T-cell (primary cell): ENCODE measurements at regions not wholly inside any gene's neighbourhood (a gene's known extent, or its start where the extent isn't known, plus 50 kb on each side); places are given as distances from the start of the nearest gene placed in this dataset.

Experiments used
- ATAC-seq, 4 experiments: fragments of 200-7000 bp in 3 of 4; fragments of 150-1000 bp in 1 of 4; cut with Tn5 transposase; replicated peaks in 1 of 4; 1 replicate in 3 of 4; 2 replicates in 1 of 4; pipeline ENCODE4 v1.10.0; 2021; ENCODE audit warnings: moderate library complexity in 3 of 4, mild to moderate bottlenecking in 2 of 4, moderate number of reproducible peaks in 1 of 4
- CTCF ChIA-PET, 2 donors: fragments of 300-600 bp; sonication (Branson Sonifier 250); formaldehyde crosslinking; loops; one replicate each; lab custom pipeline; 2022; ENCODE audit warnings: antibody characterized with exemption in 2 of 2; lab: Charles Lee
- POLR2A ChIA-PET, 2 donors: fragments of 300-600 bp; sonication (Branson Sonifier 250); formaldehyde crosslinking; loops; one replicate each; lab custom pipeline; 2022; ENCODE audit warnings: antibody characterized with exemption in 2 of 2; lab: Charles Lee
- DNase-seq, 35 experiments: peaks; one replicate each; pipeline versions ENCODE4 v3.0.0 to v3.0.0-alpha.2; 2013 to 2023
- H3K27ac ChIP-seq: one replicate; pipeline ENCODE4 v1.5.1; 2013; ENCODE audit warnings: low read length
- H3K27me3 ChIP-seq, 2 experiments: replicated peaks in 1 of 2; 1 replicate in 1 of 2; 2 replicates in 1 of 2; pipeline versions ENCODE4 v1.6.1 to v1.7.0; 2013; ENCODE audit warnings: low read length in 1 of 2, mixed read lengths in 1 of 2; ENCODE audit not compliant: control insufficient read depth in 2 of 2, insufficient read depth in 2 of 2; ENCODE audit errors: extremely low read depth in 1 of 2
- H3K36me3 ChIP-seq, 2 donors: 1 replicate in 1 of 2; 2 replicates in 1 of 2; pipeline versions ENCODE4 v1.6.1 to v1.7.0; 2013; ENCODE audit warnings: low read length in 1 of 2; ENCODE audit not compliant: control insufficient read depth in 2 of 2, insufficient read depth in 1 of 2; ENCODE audit errors: extremely low read depth in 1 of 2
- H3K4me1 ChIP-seq, 2 experiments: 1 replicate in 1 of 2; 2 replicates in 1 of 2; pipeline versions ENCODE4 v1.6.1 to v1.7.0; 2013; ENCODE audit warnings: low read length in 2 of 2, mixed read lengths in 1 of 2; ENCODE audit not compliant: insufficient read depth in 2 of 2, control insufficient read depth in 1 of 2; ENCODE audit errors: extremely low read depth in 1 of 2
- H3K4me3 ChIP-seq, 2 donors: 1 replicate in 1 of 2; 2 replicates in 1 of 2; pipeline versions ENCODE4 v1.5.1 to v1.7.0; 2013; ENCODE audit warnings: mild to moderate bottlenecking in 2 of 2, low read length in 1 of 2, moderate library complexity in 1 of 2; ENCODE audit not compliant: control insufficient read depth in 1 of 2; ENCODE audit errors: extremely low read depth in 1 of 2
- H3K9me3 ChIP-seq: 2 replicates; pipeline ENCODE4 v1.7.0; 2013
- H3K27ac Mint-ChIP-seq, 2 donors: one replicate each; pipeline ENCODE4 v1.8.0; 2020 to 2021; ENCODE audit warnings: mild to moderate bottlenecking in 2 of 2, mixed read lengths in 2 of 2
- H3K27me3 Mint-ChIP-seq, 2 donors: one replicate each; pipeline ENCODE4 v1.8.0; 2021 to 2022; ENCODE audit warnings: mixed read lengths in 2 of 2
- H3K36me3 Mint-ChIP-seq: one replicate; pipeline ENCODE4 v1.8.0; 2021; ENCODE audit warnings: mixed read lengths
- H3K4me1 Mint-ChIP-seq, 3 donors: one replicate each; pipeline ENCODE4 v1.8.0; 2020 to 2022; ENCODE audit warnings: mixed read lengths in 3 of 3, mild to moderate bottlenecking in 1 of 3
- H3K4me3 Mint-ChIP-seq, 3 donors: one replicate each; pipeline ENCODE4 v1.8.0; 2020 to 2022; ENCODE audit warnings: mild to moderate bottlenecking in 3 of 3, mixed read lengths in 3 of 3, moderate library complexity in 3 of 3
- H3K9me3 Mint-ChIP-seq, 3 donors: one replicate each; pipeline ENCODE4 v1.8.0; 2020 to 2022; ENCODE audit warnings: mixed read lengths in 3 of 3
- WGBS: methylation state at CpG from one replicate; pipeline ENCODE4 v1.1.5; 2013; ENCODE audit warnings: missing lambda C conversion rate; ENCODE audit not compliant: insufficient coverage; 5-methylcytosine and 5-hydroxymethylcytosine counted together

DNA sequence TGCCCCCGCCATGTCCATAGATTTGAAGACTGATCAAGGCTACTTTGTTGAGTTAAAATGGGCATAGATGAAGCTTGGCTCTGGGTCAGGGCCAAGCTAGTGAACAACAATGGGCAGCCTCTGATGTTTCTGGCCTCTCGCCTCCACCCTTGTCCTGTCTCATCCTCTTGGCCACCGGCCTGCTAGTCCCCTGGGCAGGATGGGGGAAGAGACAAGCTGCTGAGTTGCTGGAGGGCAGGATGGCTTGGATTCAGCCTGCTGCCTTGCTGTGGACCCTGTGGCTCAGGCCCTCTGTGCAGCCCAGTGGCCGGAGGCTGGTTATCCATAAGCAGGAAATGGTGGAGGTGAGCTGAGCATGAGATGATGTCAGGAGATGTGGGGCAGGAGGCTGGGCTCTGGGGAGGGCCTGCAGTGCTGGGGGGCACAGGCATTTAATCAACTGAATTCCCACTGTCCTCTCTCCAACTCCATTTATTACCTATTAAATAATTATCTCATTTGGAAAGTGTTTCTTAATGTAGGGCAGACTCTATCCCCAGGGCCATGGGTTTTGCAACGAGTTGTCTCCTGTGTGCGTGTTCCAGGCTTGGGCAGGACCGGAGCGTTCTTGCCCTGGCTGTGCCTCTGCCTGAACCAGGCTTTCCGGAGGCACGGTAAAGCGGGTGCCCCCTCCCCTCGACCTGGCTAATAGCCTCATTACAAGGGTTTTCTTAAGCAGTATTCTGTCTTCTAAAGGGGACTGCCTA is 122.9 kb downstream of the GLI2 start:
- ATAC-seq (no peak), DNase-seq (no peak)
- Histone ChIP-seq H3K27ac (no peak overlapping the region), H3K4me3 (no peak overlapping the region), H3K9me3 (no peaks in the 10 kb centered on the region), H3K27me3 (peaks cover 0 to 7% of the 10 kb centered on the region in 2 experiments), H3K36me3 (no peaks in the 10 kb centered on the region), H3K4me1 (no peaks in the 10 kb centered on the region)
- Mint-ChIP-seq H3K4me1 (no peaks in the 10 kb centered on the region), H3K27me3 (peaks cover 0 to 5% of the 10 kb centered on the region in 2 donors), H3K9me3 (no peaks in the 10 kb centered on the region), H3K27ac (no peak overlapping the region), H3K4me3 (no peak overlapping the region), H3K36me3 (no peaks in the 10 kb centered on the region)
- ChIA-PET CTCF (no interaction called here), POLR2A (no interaction called here)
- WGBS: 93% methylated on average over 9 of the region's 12 CpGs

GRCh38 chr2:120859128-120859527 is 123.5 kb downstream of the GLI2 start:
- ChIA-PET POLR2A (no interaction called here), CTCF (no interaction called here)
- Histone ChIP-seq H3K4me3 (no peak overlapping the region), H3K9me3 (no peaks in the 10 kb centered on the region), H3K4me1 (no peaks in the 10 kb centered on the region), H3K27me3 (peaks cover 0 to 7% of the 10 kb centered on the region in 2 experiments), H3K36me3 (no peaks in the 10 kb centered on the region), H3K27ac (no peak overlapping the region)
- DNase-seq: no peak
- no peaks in the 10 kb centered on the region for H3K9me3 Mint-ChIP-seq
- 47% methylated on average over 2 of the region's 4 CpGs for WGBS
- H3K36me3 Mint-ChIP-seq: no peaks in the 10 kb centered on the region
- peaks cover 0 to 9% of the 10 kb centered on the region in 2 donors for H3K27me3 Mint-ChIP-seq
- ATAC-seq: no peak
- H3K4me3 Mint-ChIP-seq: no peak overlapping the region
- H3K27ac Mint-ChIP-seq: no peak overlapping the region
- no peaks in the 10 kb centered on the region for H3K4me1 Mint-ChIP-seq

DNA sequence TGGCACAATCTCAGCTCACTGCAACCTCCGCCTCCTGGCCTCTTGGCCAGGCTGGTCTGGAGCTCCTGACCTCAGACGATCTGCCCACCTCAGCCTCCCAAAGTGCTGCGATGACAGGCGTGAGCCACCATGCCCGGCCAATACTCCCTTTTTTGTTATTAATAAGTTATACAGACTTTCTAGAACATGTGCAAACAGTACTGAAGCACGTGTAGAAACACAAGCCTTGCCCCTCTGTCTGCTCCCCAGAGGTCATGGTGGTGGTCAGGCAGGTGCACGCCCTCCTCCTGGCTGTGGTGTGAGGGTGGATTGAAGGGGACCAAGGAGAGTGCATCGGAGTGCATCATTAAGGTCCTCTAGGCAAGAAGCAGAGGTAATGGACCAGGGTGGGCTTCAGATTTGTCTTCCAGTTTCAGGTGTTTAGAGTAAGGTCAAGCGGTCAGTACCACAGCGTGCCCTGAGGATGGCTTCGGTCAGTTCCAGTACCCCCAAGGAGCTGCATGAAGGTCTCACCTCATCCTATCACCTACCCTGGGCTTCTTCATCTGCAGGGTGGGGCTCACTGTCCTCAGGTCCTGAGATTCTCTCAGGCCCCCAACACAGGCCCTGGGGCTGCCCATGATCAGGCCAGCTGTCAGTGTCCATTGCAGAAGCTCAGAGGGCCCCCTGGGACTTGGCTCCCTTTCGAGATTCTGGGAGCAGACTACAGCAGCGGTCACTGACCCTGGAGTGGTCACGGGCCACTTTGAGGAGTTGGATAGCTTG is 124.3 kb downstream of the GLI2 start:
- H3K9me3 Mint-ChIP-seq: no peaks in the 10 kb centered on the region
- Histone ChIP-seq H3K27me3 (peaks cover 0 to 7% of the 10 kb centered on the region in 2 experiments), H3K4me3 (no peak overlapping the region), H3K4me1 (no peaks in the 10 kb centered on the region), H3K27ac (no peak overlapping the region), H3K36me3 (no peaks in the 10 kb centered on the region), H3K9me3 (no peaks in the 10 kb centered on the region)
- H3K36me3 Mint-ChIP-seq: no peaks in the 10 kb centered on the region
- no peak overlapping the region for H3K27ac Mint-ChIP-seq
- ChIA-PET CTCF (interaction anchor here in 1 of 2 donors (0.7 kb wide), 1 partner anchor 465 kb away, joined by 3 read pairs; no protein-coding TSS in a partner anchor), POLR2A (no interaction called here)
- no peak overlapping the region for H3K4me3 Mint-ChIP-seq
- H3K27me3 Mint-ChIP-seq: peaks cover 0 to 9% of the 10 kb centered on the region in 2 donors
- ATAC-seq (no peak), DNase-seq (no peak)
- 80% methylated on average over 10 of the region's 14 CpGs for WGBS
- no peaks in the 10 kb centered on the region for H3K4me1 Mint-ChIP-seq

DNA sequence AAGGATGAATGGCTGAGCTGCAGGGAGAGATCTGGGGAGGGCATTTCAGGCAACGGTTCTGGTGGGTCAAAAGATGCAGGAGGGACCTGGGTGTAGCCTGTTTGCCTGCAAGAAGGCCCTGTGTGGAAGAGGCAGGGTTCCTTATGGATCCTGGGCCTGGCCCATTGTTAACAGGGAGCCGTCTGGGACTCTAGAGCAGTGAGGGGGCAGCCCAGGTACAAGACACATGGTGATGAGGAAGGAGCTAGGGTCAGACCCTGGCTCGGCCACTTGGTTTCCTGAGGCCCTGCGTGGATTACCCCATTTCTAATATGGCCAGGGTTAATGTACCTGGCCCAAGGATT is 124.9 kb downstream of the GLI2 start:
- H3K4me1 Mint-ChIP-seq: no peaks in the 10 kb centered on the region
- peaks cover 0 to 9% of the 10 kb centered on the region in 2 donors for H3K27me3 Mint-ChIP-seq
- WGBS: 71% methylated on average over 4 of the region's 4 CpGs
- H3K36me3 Mint-ChIP-seq: no peaks in the 10 kb centered on the region
- peak overlapping the region in 1 of 2 donors; percentile 6 for H3K27ac Mint-ChIP-seq
- Histone ChIP-seq H3K4me1 (no peaks in the 10 kb centered on the region), H3K36me3 (no peaks in the 10 kb centered on the region), H3K27me3 (peaks cover 0 to 10% of the 10 kb centered on the region in 2 experiments), H3K9me3 (no peaks in the 10 kb centered on the region), H3K4me3 (no peak overlapping the region), H3K27ac (no peak overlapping the region)
- ChIA-PET CTCF (no interaction called here), POLR2A (no interaction called here)
- ATAC-seq (no peak), DNase-seq (no peak)
- H3K9me3 Mint-ChIP-seq: no peaks in the 10 kb centered on the region
- H3K4me3 Mint-ChIP-seq: no peak overlapping the region

DNA sequence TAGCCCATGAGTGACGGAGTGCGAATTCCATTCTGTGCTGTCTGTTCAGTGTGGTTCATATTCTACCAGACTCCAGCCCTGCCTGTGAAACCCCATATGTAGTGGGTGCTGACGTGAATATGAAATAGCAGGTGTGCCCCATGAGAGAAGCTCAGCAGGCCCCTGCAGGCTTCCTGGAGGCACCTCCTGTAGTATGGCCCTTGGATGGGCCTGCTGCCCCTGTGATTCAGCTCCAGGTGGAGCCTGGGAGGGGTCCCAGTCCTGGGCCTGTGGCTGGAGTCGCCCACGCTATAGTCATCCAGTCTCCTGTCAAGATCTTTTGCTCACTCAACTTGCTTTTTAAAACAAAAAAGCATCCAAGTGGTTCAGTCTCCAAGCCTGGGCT is 125.5 kb downstream of the GLI2 start:
- no peak overlapping the region for H3K4me3 Mint-ChIP-seq
- no peak for DNase-seq
- no peaks in the 10 kb centered on the region for H3K9me3 ChIP-seq
- WGBS: 91% methylated on average over 3 of the region's 5 CpGs
- H3K36me3 Mint-ChIP-seq: no peaks in the 10 kb centered on the region
- ChIA-PET POLR2A (no interaction called here), CTCF (no interaction called here)
- H3K27me3 Mint-ChIP-seq: peaks cover 2 to 13% of the 10 kb centered on the region in 2 donors
- no peaks in the 10 kb centered on the region for H3K36me3 ChIP-seq
- no peak overlapping the region for H3K27ac Mint-ChIP-seq
- ATAC-seq: no peak
- H3K4me1 Mint-ChIP-seq: no peaks in the 10 kb centered on the region
- H3K27ac ChIP-seq: no peak overlapping the region
- no peaks in the 10 kb centered on the region for H3K4me1 ChIP-seq
- no peak overlapping the region for H3K4me3 ChIP-seq
- H3K9me3 Mint-ChIP-seq: no peaks in the 10 kb centered on the region
- H3K27me3 ChIP-seq: peaks cover 0 to 16% of the 10 kb centered on the region in 2 experiments

GRCh38 chr2:120861576-120862191 is 126.0 kb downstream of the GLI2 start:
- ATAC-seq: no peak
- ChIA-PET POLR2A (no interaction called here), CTCF (no interaction called here)
- WGBS: 85% methylated on average over 9 of the region's 17 CpGs
- H3K4me1 ChIP-seq: no peaks in the 10 kb centered on the region
- DNase-seq: no peak
- H3K27me3 ChIP-seq: peaks cover 0 to 21% of the 10 kb centered on the region in 2 experiments
- no peaks in the 10 kb centered on the region for H3K36me3 Mint-ChIP-seq
- no peaks in the 10 kb centered on the region for H3K9me3 ChIP-seq
- H3K27ac Mint-ChIP-seq: no peak overlapping the region
- no peak overlapping the region for H3K27ac ChIP-seq
- H3K4me1 Mint-ChIP-seq: no peaks in the 10 kb centered on the region
- no peaks in the 10 kb centered on the region for H3K9me3 Mint-ChIP-seq
- no peaks in the 10 kb centered on the region for H3K36me3 ChIP-seq
- no peak overlapping the region for H3K4me3 ChIP-seq
- H3K4me3 Mint-ChIP-seq: no peak overlapping the region
- H3K27me3 Mint-ChIP-seq: peaks cover 5 to 18% of the 10 kb centered on the region in 2 donors
